ENCODE measurements at regions not wholly inside any gene's neighbourhood (a gene's known extent, or its start where the extent isn't known, plus 50 kb on each side); places are given as distances from the start of the nearest gene placed in this dataset.

- Histone ChIP-seq H3K9me3 (ENCODE audit: control insufficient read depth in 4 of 4, low read length in 3 of 4) (no peaks in the 10 kb centered on the region), H3K4me1 (ENCODE audit: control insufficient read depth in 4 of 4, insufficient read depth in 4 of 4, low read length in 3 of 4) (no peaks in the 10 kb centered on the region), H3K27me3 (ENCODE audit: control insufficient read depth in 4 of 4, insufficient read depth in 4 of 4, low read length in 3 of 4) (no peaks in the 10 kb centered on the region), H3K36me3 (ENCODE audit: control insufficient read depth in 4 of 4, insufficient read depth in 3 of 4, low read depth in 1 of 4, low read length in 3 of 4) (no peaks in the 10 kb centered on the region), H3K27ac (ENCODE audit: low read depth in 1 of 2, low read length in 2 of 2) (no peak overlapping the region), H3K4me3 (ENCODE audit: low read depth in 1 of 3, low read length in 3 of 3) (no peak overlapping the region), H3K9ac (ENCODE audit: low read depth in 1 of 2, low read length in 2 of 2) (no peak overlapping the region)
- WGBS, result 63% methylated on average over 3 of the region's 3 CpGs
- TF ChIP-seq ZBTB33 (IDR thresholded peaks at IDR 0.05) (no peak), CTCF (IDR thresholded peaks at IDR 0.05; ENCODE audit: low read depth, low read length, missing input control) (no peak), FOXA2 (IDR thresholded peaks at IDR 0.05) (no peak), HNF4A (conservative IDR thresholded peaks at IDR 0.05) (no peak), RXRA (IDR thresholded peaks at IDR 0.05) (no peak), FOXA1 (IDR thresholded peaks at IDR 0.05) (no peak), RAD21 (IDR thresholded peaks at IDR 0.05) (no peak), EGR1 (IDR thresholded peaks at IDR 0.05; ENCODE audit: low read depth in 2 of 2) (no peak), NR2F2 (IDR thresholded peaks at IDR 0.05) (no peak), SP1 (IDR thresholded peaks at IDR 0.05) (no peak), JUND (IDR thresholded peaks at IDR 0.05) (no peak), YY1 (IDR thresholded peaks at IDR 0.05) (no peak), TAF1 (conservative IDR thresholded peaks at IDR 0.05) (no peak), HNF4G (IDR thresholded peaks at IDR 0.05) (no peak), MAX (IDR thresholded peaks at IDR 0.05) (no peak)
- DNase-seq (ENCODE audit: low spot score), result no peak
These were observed 87.1 kb upstream of the ITGA4 start for GRCh38 chr2:181370126-181370525.

GRCh38 chr2:181371195-181371594 lies 86.0 kb upstream of the ITGA4 start:
- Histone ChIP-seq H3K4me3 (ENCODE audit: low read depth in 1 of 3, low read length in 3 of 3) (no peak overlapping the region), H3K27ac (ENCODE audit: low read depth in 1 of 2, low read length in 2 of 2) (no peak overlapping the region), H3K9ac (ENCODE audit: low read depth in 1 of 2, low read length in 2 of 2) (no peak overlapping the region), H3K36me3 (ENCODE audit: control insufficient read depth in 4 of 4, insufficient read depth in 3 of 4, low read depth in 1 of 4, low read length in 3 of 4) (no peaks in the 10 kb centered on the region), H3K27me3 (ENCODE audit: control insufficient read depth in 4 of 4, insufficient read depth in 4 of 4, low read length in 3 of 4) (no peaks in the 10 kb centered on the region), H3K9me3 (ENCODE audit: control insufficient read depth in 4 of 4, low read length in 3 of 4) (no peaks in the 10 kb centered on the region), H3K4me1 (ENCODE audit: control insufficient read depth in 4 of 4, insufficient read depth in 4 of 4, low read length in 3 of 4) (no peaks in the 10 kb centered on the region)
- TF ChIP-seq JUND (IDR thresholded peaks at IDR 0.05) (no peak), HNF4A (conservative IDR thresholded peaks at IDR 0.05) (no peak), TAF1 (conservative IDR thresholded peaks at IDR 0.05) (no peak), EGR1 (IDR thresholded peaks at IDR 0.05; ENCODE audit: low read depth in 2 of 2) (no peak), MAX (IDR thresholded peaks at IDR 0.05) (no peak), NR2F2 (IDR thresholded peaks at IDR 0.05) (no peak), ZBTB33 (IDR thresholded peaks at IDR 0.05) (no peak), SP1 (IDR thresholded peaks at IDR 0.05) (no peak), YY1 (IDR thresholded peaks at IDR 0.05) (no peak), REST (IDR thresholded peaks at IDR 0.05) (no peak), CTCF (IDR thresholded peaks at IDR 0.05; ENCODE audit: low read depth, low read length, missing input control) (no peak), ATF3 (IDR thresholded peaks at IDR 0.05) (no peak), FOXA1 (IDR thresholded peaks at IDR 0.05) (no peak), RAD21 (IDR thresholded peaks at IDR 0.05) (no peak)
- 81% methylated on average over 2 of the region's 2 CpGs for WGBS
- no peak for DNase-seq (ENCODE audit: low spot score)
